Transverse colon (tissue), 4 donors: ENCODE measurements at regions not wholly inside any gene's neighbourhood (a gene's known extent, or its start where the extent isn't known, plus 50 kb on each side); places are given as distances from the start of the nearest gene placed in this dataset.
A peak's percentile ranks its signal among the peaks of the same experiment; 100 is the strongest.
"Not testable (repeated sequence)": the region's sequence is repeated elsewhere in the genome, so short reads cannot be mapped to it uniquely, and the experiment has no call there.

Experiments
- CTCF ChIP-seq, 5 experiments: fragments of 200-600 bp in 3 of 5; fragments of 450-650 bp in 2 of 5; sonication (generic) in 3 of 5; IDR thresholded peaks; 1 replicate in 2 of 5; 2 replicates in 3 of 5; pipeline ENCODE4 v1.5.1; 2016 to 2017; ENCODE audit warnings: antibody characterized with exemption in 5 of 5, inconsistent platforms in 3 of 5, mild to moderate bottlenecking in 2 of 5, moderate library complexity in 1 of 5
- EP300 ChIP-seq: sonication (generic); formaldehyde crosslinking; IDR thresholded peaks from one replicate; pipeline ENCODE4 v1.6.1; 2017; ENCODE audit warnings: antibody characterized with exemption, low read depth
- POLR2A ChIP-seq: fragments of 450-650 bp; IDR thresholded peaks from one replicate; pipeline ENCODE4 v1.6.1; 2016; ENCODE audit warnings: antibody characterized with exemption, mild to moderate bottlenecking, moderate library complexity
- POLR2AphosphoS5 ChIP-seq, 3 donors: sonication (generic); formaldehyde crosslinking; IDR thresholded peaks; one replicate each; pipeline ENCODE4 v1.6.1; 2016; ENCODE audit warnings: antibody characterized with exemption in 3 of 3

GRCh38 chr7:39833180-39833799 is 116.8 kb upstream of the CDK13 start:
- TF ChIP-seq POLR2AphosphoS5 (IDR thresholded peaks at IDR 0.05); POLR2A; EP300: not testable (repeated sequence)
- TF ChIP-seq CTCF (IDR thresholded peaks at IDR 0.05), result peak in 1 of 5 experiments; percentile 15
